Heart left ventricle (tissue), 16 donors: ENCODE measurements at regions not wholly inside any gene's neighbourhood (a gene's known extent, or its start where the extent isn't known, plus 50 kb on each side); places are given as distances from the start of the nearest gene placed in this dataset.

Source experiments
- ATAC-seq, 4 donors: fragments of 200-7000 bp; cut with Tn5 transposase; one replicate each; pipeline ENCODE4 v1.9.1; 2020 to 2022; ENCODE audit warnings: moderate library complexity in 4 of 4, mild to moderate bottlenecking in 3 of 4, moderate number of reproducible peaks in 1 of 4
- DNase-seq, 5 donors: peaks; one replicate each; pipeline ENCODE4 v3.0.0-alpha.2; 2020
- H3K27ac ChIP-seq, 12 donors: fragments of 200-600 bp; sonication (generic) in 4 of 12; one replicate each; pipeline versions ENCODE4 v1.5.0 to v1.8.0; 2016 to 2022; ENCODE audit warnings: mild to moderate bottlenecking in 2 of 12
- H3K27me3 ChIP-seq, 9 donors: fragments of 200-600 bp; sonication (generic) in 2 of 9; one replicate each; pipeline versions ENCODE4 v1.5.1 to v1.8.0; 2016 to 2022; ENCODE audit warnings: mild to moderate bottlenecking in 3 of 9
- H3K36me3 ChIP-seq, 9 donors: fragments of 200-600 bp; sonication (generic) in 2 of 9; one replicate each; pipeline versions ENCODE4 v1.5.0 to v1.8.0; 2018 to 2022; ENCODE audit warnings: mild to moderate bottlenecking in 2 of 9
- H3K4me1 ChIP-seq, 12 donors: fragments of 200-600 bp; sonication (generic) in 4 of 12; one replicate each; pipeline versions ENCODE4 v1.5.0 to v1.8.0; 2016 to 2022; ENCODE audit warnings: mild to moderate bottlenecking in 3 of 12
- H3K4me3 ChIP-seq, 12 donors: fragments of 200-600 bp; sonication (generic) in 4 of 12; one replicate each; pipeline versions ENCODE4 v1.5.0 to v1.8.0; 2017 to 2022; ENCODE audit warnings: mild to moderate bottlenecking in 9 of 12, moderate library complexity in 4 of 12
- H3K9me3 ChIP-seq, 12 donors: fragments of 200-600 bp; sonication (generic) in 4 of 12; one replicate each; pipeline versions ENCODE4 v1.5.0 to v1.8.0; 2016 to 2022; ENCODE audit warnings: mild to moderate bottlenecking in 1 of 12
- CTCF ChIP-seq, 12 donors: fragments of 200-600 bp; sonication (generic) in 4 of 12; IDR thresholded peaks; one replicate each; pipeline versions ENCODE4 v1.5.0 to v1.8.0; 2018 to 2022; ENCODE audit warnings: antibody characterized with exemption in 12 of 12, mild to moderate bottlenecking in 5 of 12
- POLR2A ChIP-seq, 2 donors: fragments of 450-650 bp; IDR thresholded peaks; one replicate each; pipeline ENCODE4 v1.6.1; 2017; ENCODE audit warnings: antibody characterized with exemption in 2 of 2, mild to moderate bottlenecking in 2 of 2, moderate library complexity in 2 of 2
- WGBS, 4 donors: extraction: QIAGEN DNeasy Blood & Tissue Kit in 2 of 4; methylation state at CpG; one replicate each; pipeline versions ENCODE4 v1.1.5 to v1.1.7; 2013 to 2018; 5-methylcytosine and 5-hydroxymethylcytosine counted together
- intact Hi-C, 10 donors: fragments of 100-400 bp; cut with DNase I; formaldehyde crosslinking; loops; one replicate each; pipeline versions ENCODE4 v1.11.1 to v1.14.2; 2022
- donor health status: ischemic (EF 13 %, LVEDD 7.1; RV severe dilation, severe dysfunction).
- donor health status: healthy with polysubstance abuse.
- donor health status: DM: no; HTN: yes; CAD: no.
- donor health status: DM: no; HTN: no; CAD: no.
- donor health status: ischemic (EF 25% LVEDD 6.9; RV normal size, moderate dysfunction).
- donor health status: ischemic (EF 25% LVEDD 5.7; RV mildly dilated, moderate dysfunction).
- donor health status: healthy.
- donor health status: DM: yes; HTN: yes; CAD: no.
- donor health status: ischemic (EF 35%, LVEDD 5.7; RV mildly dilated, moderate dysfunction).
- donor health status: nonischemic (EF 11% LVEDD 7.7; RV severe dilation, severe dysfunction).
- donor health status: DM: yes; HTN: yes; CAD: no.
- donor health status: PGD.
- donor health status: ischemic (EF 29% LVEDD 5.4; RV normal size, mild dysfunction).
- donor health status: nonischemic (EF 23%, LVEDD 6.1; RV moderate dilation, normal function).

DNA sequence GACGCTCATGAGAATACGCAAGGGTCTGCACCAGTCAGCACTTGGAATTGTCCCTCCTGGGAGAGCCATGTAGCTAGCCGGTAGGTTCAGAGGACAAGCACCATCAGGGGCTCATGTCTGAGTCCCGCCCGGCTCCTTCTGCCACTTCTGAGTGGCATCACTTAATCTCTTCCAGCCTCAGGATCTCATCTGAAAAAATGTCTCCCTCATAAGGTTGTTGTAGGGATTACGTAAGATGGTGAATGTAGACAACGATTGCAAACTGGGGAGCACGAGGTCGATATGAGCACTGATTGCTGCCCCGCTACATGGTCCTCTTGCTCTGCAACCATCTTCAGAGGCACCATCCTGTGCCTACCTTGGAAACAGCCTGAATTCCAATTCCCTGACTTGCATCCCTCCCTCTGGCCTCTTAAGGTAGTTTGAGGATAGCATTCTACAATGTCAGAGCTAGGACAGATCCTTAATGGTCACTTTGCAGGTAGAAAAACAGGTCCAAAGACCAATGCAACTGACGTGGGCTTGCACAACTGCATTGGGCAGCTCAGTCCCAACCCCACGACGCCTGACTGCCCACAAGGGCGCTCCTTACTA lies 115.8 kb upstream of the TMEM45B start:
- WGBS, 4 donors, result 79 to 83% (median 80%) methylated on average over 14 of the region's 14 CpGs
- H3K4me1 ChIP-seq, result peaks cover 0 to 5% (median 0%) of the 10 kb centered on the region in 12 donors
- DNase-seq (no peak), ATAC-seq (no peak)
- no peak overlapping the region for H3K27ac ChIP-seq
- no peaks in the 10 kb centered on the region for H3K36me3 ChIP-seq
- no peak overlapping the region for H3K4me3 ChIP-seq
- TF ChIP-seq POLR2A (IDR thresholded peaks at IDR 0.05), result no peak
- TF ChIP-seq CTCF (IDR thresholded peaks at IDR 0.05), result no peak
- intact Hi-C loops, result loop anchor here in 2 of 10 donors (5.0 to 10.0 kb wide), 2 partner anchors 47 to 335 kb away; no protein-coding TSS in a partner anchor
- no peaks in the 10 kb centered on the region for H3K9me3 ChIP-seq
- peaks cover 0 to 36% (median 2%) of the 10 kb centered on the region in 9 donors for H3K27me3 ChIP-seq

DNA sequence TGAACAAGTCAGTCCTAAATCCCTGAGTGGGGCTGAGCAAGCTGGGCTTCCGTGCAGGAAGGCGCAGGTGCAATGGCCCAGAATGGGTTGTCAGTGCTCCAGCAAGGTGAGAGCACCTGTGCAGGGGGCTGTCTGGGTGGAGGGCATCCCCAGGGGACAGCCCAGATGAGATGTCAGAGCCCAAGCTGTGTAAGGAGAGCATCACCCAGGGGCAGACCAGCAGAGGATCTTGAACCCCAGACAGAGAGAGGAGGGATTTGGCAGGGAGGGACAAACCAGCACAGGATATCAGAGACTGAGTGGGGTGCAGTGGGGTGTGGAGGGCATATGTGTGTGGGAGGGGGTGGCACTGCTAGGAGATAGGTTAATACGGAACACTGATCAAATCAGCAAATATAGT lies 114.9 kb upstream of the TMEM45B start:
- H3K4me1 ChIP-seq, result peaks cover 0 to 3% (median 0%) of the 10 kb centered on the region in 12 donors
- H3K36me3 ChIP-seq, result no peaks in the 10 kb centered on the region
- H3K27me3 ChIP-seq, result peaks cover 0 to 30% (median 2%) of the 10 kb centered on the region in 9 donors
- ATAC-seq (no peak), DNase-seq (no peak)
- WGBS, 4 donors, result 80 to 88% (median 83%) methylated on average over 3 of the region's 3 CpGs
- H3K27ac ChIP-seq, result no peak overlapping the region
- no peaks in the 10 kb centered on the region for H3K9me3 ChIP-seq
- no peak overlapping the region for H3K4me3 ChIP-seq
- intact Hi-C loops, result no loop called here
- TF ChIP-seq CTCF (IDR thresholded peaks at IDR 0.05), result no peak
- TF ChIP-seq POLR2A (IDR thresholded peaks at IDR 0.05), result no peak

GRCh38 chr11:129701706-129702105 lies 113.9 kb upstream of the TMEM45B start:
- no peak for ATAC-seq
- Histone ChIP-seq H3K27me3 (peaks cover 0 to 20% (median 0%) of the 10 kb centered on the region in 9 donors), H3K9me3 (no peaks in the 10 kb centered on the region), H3K36me3 (no peaks in the 10 kb centered on the region), H3K4me3 (no peak overlapping the region), H3K27ac (no peak overlapping the region), H3K4me1 (no peaks in the 10 kb centered on the region)
- DNase-seq, result no peak
- WGBS, 4 donors, result 80 to 85% (median 84%) methylated on average over 5 to 6 of the region's 6 CpGs
- TF ChIP-seq CTCF (IDR thresholded peaks at IDR 0.05) (no peak), POLR2A (IDR thresholded peaks at IDR 0.05) (no peak)
- intact Hi-C loops, result no loop called here

- intact Hi-C loops, result no loop called here
- ATAC-seq, result no peak
- no peak overlapping the region for H3K27ac ChIP-seq
- no peak for TF ChIP-seq CTCF (IDR thresholded peaks at IDR 0.05)
- H3K27me3 ChIP-seq, result peaks cover 0 to 15% (median 0%) of the 10 kb centered on the region in 9 donors
- DNase-seq, result no peak
- WGBS, 4 donors, result 82 to 90% (median 86%) methylated on average over 14 of the region's 14 CpGs
- H3K4me1 ChIP-seq, result no peaks in the 10 kb centered on the region
- H3K4me3 ChIP-seq, result no peak overlapping the region
- H3K9me3 ChIP-seq, result no peaks in the 10 kb centered on the region
- no peaks in the 10 kb centered on the region for H3K36me3 ChIP-seq
These were observed 112.9 kb upstream of the TMEM45B start for GRCh38 chr11:129702410-129703398.
